Suprapubic skin (tissue), 4 donors: ENCODE measurements at regions not wholly inside any gene's neighbourhood (a gene's known extent, or its start where the extent isn't known, plus 50 kb on each side); places are given as distances from the start of the nearest gene placed in this dataset.

Source experiments
- EP300 ChIP-seq: sonication (generic); formaldehyde crosslinking; IDR thresholded peaks from one replicate; pipeline ENCODE4 v1.6.1; 2017; ENCODE audit warnings: antibody characterized with exemption
- POLR2A ChIP-seq, 2 donors: fragments of 450-650 bp; IDR thresholded peaks; one replicate each; pipeline ENCODE4 v1.6.1; 2017; ENCODE audit warnings: antibody characterized with exemption in 2 of 2, mild to moderate bottlenecking in 2 of 2, moderate library complexity in 2 of 2
- POLR2AphosphoS5 ChIP-seq, 3 donors: sonication (generic); formaldehyde crosslinking; IDR thresholded peaks; one replicate each; pipeline ENCODE4 v1.6.1; 2017; ENCODE audit warnings: antibody characterized with exemption in 3 of 3
- TF ChIP-seq, protein P1 (sequence below), 2 donors: fragments of 200-600 bp in 1 of 2; fragments of 450-650 bp in 1 of 2; sonication (generic) in 1 of 2; IDR thresholded peaks; one replicate each; pipeline ENCODE4 v1.5.1; 2016 to 2019; ENCODE audit warnings: antibody characterized with exemption in 2 of 2, mild to moderate bottlenecking in 1 of 2, moderate library complexity in 1 of 2

DNA sequence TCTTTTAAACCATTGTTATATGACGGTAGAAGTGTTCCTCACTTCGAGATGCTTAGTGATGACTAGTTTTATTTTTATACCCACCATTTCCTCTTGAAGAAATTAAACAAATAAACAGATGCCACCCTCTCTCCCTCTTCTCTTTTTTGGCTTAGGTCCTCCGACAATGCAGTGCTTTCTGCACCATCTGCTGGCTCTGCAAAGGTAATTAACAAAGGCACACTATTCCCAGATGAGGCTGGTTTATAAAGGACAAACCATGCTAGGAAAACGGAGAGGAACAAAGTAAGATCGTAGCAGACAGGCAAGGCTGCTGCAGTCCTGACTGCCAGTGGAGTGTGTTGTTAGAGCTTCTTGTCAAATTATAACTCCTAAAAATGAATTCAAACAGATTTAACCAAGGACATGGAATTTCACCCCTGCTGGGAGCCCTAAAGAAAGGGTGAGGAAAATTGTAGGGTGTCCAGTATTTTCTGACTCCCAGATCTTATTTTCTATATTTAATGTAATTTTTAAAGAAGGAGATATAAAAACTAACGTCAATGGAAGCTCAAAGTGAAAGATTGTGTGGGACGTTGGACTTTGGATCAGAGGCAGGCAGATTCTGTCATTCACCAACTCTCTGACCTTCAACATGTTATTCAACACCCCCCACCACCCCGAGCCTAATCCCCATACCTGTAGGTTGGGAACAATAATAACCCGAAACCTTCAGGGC, 142.1 kb downstream of the CPEB2 start:
- TF ChIP-seq, protein P1, sequence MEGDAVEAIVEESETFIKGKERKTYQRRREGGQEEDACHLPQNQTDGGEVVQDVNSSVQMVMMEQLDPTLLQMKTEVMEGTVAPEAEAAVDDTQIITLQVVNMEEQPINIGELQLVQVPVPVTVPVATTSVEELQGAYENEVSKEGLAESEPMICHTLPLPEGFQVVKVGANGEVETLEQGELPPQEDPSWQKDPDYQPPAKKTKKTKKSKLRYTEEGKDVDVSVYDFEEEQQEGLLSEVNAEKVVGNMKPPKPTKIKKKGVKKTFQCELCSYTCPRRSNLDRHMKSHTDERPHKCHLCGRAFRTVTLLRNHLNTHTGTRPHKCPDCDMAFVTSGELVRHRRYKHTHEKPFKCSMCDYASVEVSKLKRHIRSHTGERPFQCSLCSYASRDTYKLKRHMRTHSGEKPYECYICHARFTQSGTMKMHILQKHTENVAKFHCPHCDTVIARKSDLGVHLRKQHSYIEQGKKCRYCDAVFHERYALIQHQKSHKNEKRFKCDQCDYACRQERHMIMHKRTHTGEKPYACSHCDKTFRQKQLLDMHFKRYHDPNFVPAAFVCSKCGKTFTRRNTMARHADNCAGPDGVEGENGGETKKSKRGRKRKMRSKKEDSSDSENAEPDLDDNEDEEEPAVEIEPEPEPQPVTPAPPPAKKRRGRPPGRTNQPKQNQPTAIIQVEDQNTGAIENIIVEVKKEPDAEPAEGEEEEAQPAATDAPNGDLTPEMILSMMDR (IDR thresholded peaks at IDR 0.05), result no peak
- TF ChIP-seq EP300 (no peak), POLR2AphosphoS5 (IDR thresholded peaks at IDR 0.05) (no peak), POLR2A (IDR thresholded peaks at IDR 0.05) (no peak)
